Adrenal gland (tissue), 5 donors: ENCODE measurements at regions not wholly inside any gene's neighbourhood (a gene's known extent, or its start where the extent isn't known, plus 50 kb on each side); places are given as distances from the start of the nearest gene placed in this dataset.

Experiments
- CTCF ChIP-seq, 6 experiments: fragments of 450-650 bp in 4 of 6; fragments of 200-600 bp in 2 of 6; sonication (generic) in 1 of 6; IDR thresholded peaks; 1 replicate in 5 of 6; 2 replicates in 1 of 6; pipeline versions ENCODE4 v1.5.1 to v1.8.0; 2016 to 2021; ENCODE audit warnings: antibody characterized with exemption in 6 of 6, mild to moderate bottlenecking in 2 of 6, moderate library complexity in 1 of 6
- POLR2A ChIP-seq, 2 donors: fragments of 450-650 bp; IDR thresholded peaks; one replicate each; pipeline ENCODE4 v1.6.1; 2017; ENCODE audit warnings: antibody characterized with exemption in 2 of 2, mild to moderate bottlenecking in 2 of 2, moderate library complexity in 1 of 2
- donor health status: DM: no; HTN: no; CAD: no.

GRCh38 chr12:111158992-111159391, 209.9 kb downstream of the PHETA1 start:
- no peak for TF ChIP-seq CTCF (IDR thresholded peaks at IDR 0.05)
- no peak for TF ChIP-seq POLR2A (IDR thresholded peaks at IDR 0.05)
